Neuronal stem cell (in vitro differentiated cells): ENCODE measurements at regions not wholly inside any gene's neighbourhood (a gene's known extent, or its start where the extent isn't known, plus 50 kb on each side); places are given as distances from the start of the nearest gene placed in this dataset.

ENCODE experiments used
- DNase-seq: peaks from one replicate; pipeline ENCODE4 v3.0.0-alpha.2; 2013; ENCODE audit warnings: low spot score
- H2AFZ ChIP-seq: one replicate; pipeline ENCODE4 v1.6.1; 2013; ENCODE audit warnings: mild to moderate bottlenecking, low read length, inconsistent platforms
- H2AK5ac ChIP-seq: 2 replicates; pipeline ENCODE4 v1.6.1; 2013; ENCODE audit warnings: low read depth, mild to moderate bottlenecking, inconsistent platforms, low read length, moderate library complexity, mixed read lengths
- H2BK120ac ChIP-seq: 2 replicates; pipeline ENCODE4 v1.6.1; 2013; ENCODE audit warnings: low read depth, mild to moderate bottlenecking, inconsistent platforms, low read length, moderate library complexity, mixed read lengths
- H2BK12ac ChIP-seq: one replicate; pipeline ENCODE4 v1.6.1; 2013; ENCODE audit warnings: low read length, inconsistent platforms
- H2BK15ac ChIP-seq: 2 replicates; pipeline ENCODE4 v1.6.1; 2013; ENCODE audit warnings: mild to moderate bottlenecking, low read length, inconsistent platforms, mixed read lengths
- H2BK5ac ChIP-seq: one replicate; pipeline ENCODE4 v1.6.1; 2013; ENCODE audit warnings: inconsistent platforms, mild to moderate bottlenecking, low read length, moderate library complexity
- H3K14ac ChIP-seq: one replicate; pipeline ENCODE4 v1.6.1; 2013; ENCODE audit warnings: low read length, inconsistent platforms
- H3K18ac ChIP-seq: 2 replicates; pipeline ENCODE4 v1.6.1; 2013; ENCODE audit warnings: low read length, inconsistent platforms
- H3K23ac ChIP-seq: 2 replicates; pipeline ENCODE4 v1.6.1; 2013; ENCODE audit warnings: low read depth, mild to moderate bottlenecking, mixed read lengths, low read length, inconsistent platforms; ENCODE audit not compliant: poor library complexity
- H3K27ac ChIP-seq: replicated peaks from 3 replicates; pipeline ENCODE4 v1.5.1; 2013; ENCODE audit warnings: low read length, inconsistent platforms
- H3K27me3 ChIP-seq, 3 experiments: 2 replicates each; pipeline ENCODE4 v1.6.1; 2013; ENCODE audit warnings: low read length in 3 of 3, mild to moderate bottlenecking in 2 of 3, inconsistent platforms in 1 of 3, low read depth in 1 of 3, mixed read lengths in 1 of 3, moderate library complexity in 1 of 3; ENCODE audit not compliant: control insufficient read depth in 3 of 3, insufficient read depth in 3 of 3
- H3K36me3 ChIP-seq, 2 donors: replicated peaks in 1 of 2; 2 replicates each; pipeline ENCODE4 v1.6.1; 2013; ENCODE audit warnings: low read length in 2 of 2; ENCODE audit not compliant: control insufficient read depth in 2 of 2, insufficient read depth in 2 of 2
- H3K4ac ChIP-seq: 2 replicates; pipeline ENCODE4 v1.6.1; 2013; ENCODE audit warnings: inconsistent platforms, mild to moderate bottlenecking, low read length, moderate library complexity
- H3K4me1 ChIP-seq, 2 donors: 1 replicate in 1 of 2; 2 replicates in 1 of 2; pipeline ENCODE4 v1.6.1; 2013; ENCODE audit warnings: low read length in 2 of 2, low read depth in 1 of 2; ENCODE audit not compliant: control insufficient read depth in 2 of 2, insufficient read depth in 1 of 2
- H3K4me2 ChIP-seq: one replicate; pipeline ENCODE4 v1.6.1; 2013; ENCODE audit warnings: mild to moderate bottlenecking, low read length, inconsistent platforms; ENCODE audit not compliant: insufficient read depth, poor library complexity, severe bottlenecking
- H3K4me3 ChIP-seq, 2 donors: 2 replicates each; pipeline ENCODE4 v1.5.1; 2013; ENCODE audit warnings: low read length in 2 of 2, mild to moderate bottlenecking in 2 of 2, inconsistent platforms in 1 of 2, moderate library complexity in 1 of 2
- H3K79me1 ChIP-seq: one replicate; pipeline ENCODE4 v1.6.1; 2013; ENCODE audit warnings: low read depth, mild to moderate bottlenecking, inconsistent platforms, low read length, moderate library complexity
- H3K9ac ChIP-seq: one replicate; pipeline ENCODE4 v1.6.1; 2013; ENCODE audit warnings: mild to moderate bottlenecking, low read depth, low read length, inconsistent platforms; ENCODE audit not compliant: poor library complexity
- H3K9me3 ChIP-seq, 2 donors: replicated peaks in 1 of 2; 2 replicates each; pipeline versions ENCODE3 to v1.6.1; 2013; ENCODE audit warnings: low read length in 2 of 2, mild to moderate bottlenecking in 2 of 2, inconsistent platforms in 1 of 2, low read depth in 1 of 2, mixed read lengths in 1 of 2, moderate library complexity in 1 of 2; ENCODE audit not compliant: control insufficient read depth in 2 of 2, insufficient read depth in 1 of 2
- H4K8ac ChIP-seq: one replicate; pipeline ENCODE4 v1.6.1; 2013; ENCODE audit warnings: low read depth, mild to moderate bottlenecking, inconsistent platforms, low read length, moderate library complexity
- H4K91ac ChIP-seq: one replicate; pipeline ENCODE4 v1.6.1; 2013; ENCODE audit warnings: low read length, low read depth, mild to moderate bottlenecking, inconsistent platforms; ENCODE audit not compliant: poor library complexity
- WGBS, 2 donors: extraction: QIAGEN DNeasy Blood & Tissue Kit; methylation state at CpG; one replicate each; pipeline ENCODE4 v1.1.7; 2013; ENCODE audit warnings: missing lambda C conversion rate in 2 of 2, mixed read lengths in 1 of 2; ENCODE audit not compliant: insufficient read length in 2 of 2, insufficient replicate concordance in 1 of 2; ENCODE audit errors: extremely low coverage in 2 of 2; 5-methylcytosine and 5-hydroxymethylcytosine counted together

DNA sequence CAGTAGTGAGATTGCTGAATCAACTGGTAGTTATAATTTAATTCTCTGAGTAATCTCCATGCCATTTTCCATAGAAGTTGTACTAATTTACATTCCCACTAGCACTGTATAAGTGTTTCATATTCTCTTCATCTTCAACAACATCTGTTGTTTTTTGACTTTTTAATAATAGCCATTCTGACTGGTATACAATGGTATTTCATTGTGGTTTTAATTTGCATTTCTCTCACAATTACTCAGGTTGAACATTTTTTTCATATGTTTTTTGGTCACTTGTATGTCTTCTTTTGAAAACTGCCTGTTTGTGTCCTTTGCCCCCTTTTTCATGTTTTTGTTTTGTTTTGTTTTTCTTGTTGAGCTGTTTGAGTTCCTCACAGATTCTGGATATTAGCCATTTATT lies 880.2 kb downstream of the RAPGEF2 start:
- H2AFZ ChIP-seq = no peak overlapping the region
- H3K18ac ChIP-seq = no peak overlapping the region
- no peaks in the 10 kb centered on the region for H3K27me3 ChIP-seq
- no peak overlapping the region for H3K4ac ChIP-seq
- no peak overlapping the region for H3K23ac ChIP-seq
- no peak overlapping the region for H2AK5ac ChIP-seq
- no peak overlapping the region for H2BK12ac ChIP-seq
- H3K9me3 ChIP-seq = peaks cover 0 to 2% of the 10 kb centered on the region in 2 donors
- H3K9ac ChIP-seq = no peak overlapping the region
- H4K91ac ChIP-seq = no peak overlapping the region
- no peak overlapping the region for H2BK5ac ChIP-seq
- no peaks in the 10 kb centered on the region for H3K4me1 ChIP-seq
- no peak overlapping the region for H3K27ac ChIP-seq
- H3K14ac ChIP-seq = no peak overlapping the region
- H2BK15ac ChIP-seq = no peak overlapping the region
- DNase-seq = no peak
- H4K8ac ChIP-seq = no peak overlapping the region
- no peaks in the 10 kb centered on the region for H3K79me1 ChIP-seq
- H3K4me2 ChIP-seq = no peak overlapping the region
- no peak overlapping the region for H2BK120ac ChIP-seq
- H3K36me3 ChIP-seq = no peaks in the 10 kb centered on the region
- no peak overlapping the region for H3K4me3 ChIP-seq

DNA sequence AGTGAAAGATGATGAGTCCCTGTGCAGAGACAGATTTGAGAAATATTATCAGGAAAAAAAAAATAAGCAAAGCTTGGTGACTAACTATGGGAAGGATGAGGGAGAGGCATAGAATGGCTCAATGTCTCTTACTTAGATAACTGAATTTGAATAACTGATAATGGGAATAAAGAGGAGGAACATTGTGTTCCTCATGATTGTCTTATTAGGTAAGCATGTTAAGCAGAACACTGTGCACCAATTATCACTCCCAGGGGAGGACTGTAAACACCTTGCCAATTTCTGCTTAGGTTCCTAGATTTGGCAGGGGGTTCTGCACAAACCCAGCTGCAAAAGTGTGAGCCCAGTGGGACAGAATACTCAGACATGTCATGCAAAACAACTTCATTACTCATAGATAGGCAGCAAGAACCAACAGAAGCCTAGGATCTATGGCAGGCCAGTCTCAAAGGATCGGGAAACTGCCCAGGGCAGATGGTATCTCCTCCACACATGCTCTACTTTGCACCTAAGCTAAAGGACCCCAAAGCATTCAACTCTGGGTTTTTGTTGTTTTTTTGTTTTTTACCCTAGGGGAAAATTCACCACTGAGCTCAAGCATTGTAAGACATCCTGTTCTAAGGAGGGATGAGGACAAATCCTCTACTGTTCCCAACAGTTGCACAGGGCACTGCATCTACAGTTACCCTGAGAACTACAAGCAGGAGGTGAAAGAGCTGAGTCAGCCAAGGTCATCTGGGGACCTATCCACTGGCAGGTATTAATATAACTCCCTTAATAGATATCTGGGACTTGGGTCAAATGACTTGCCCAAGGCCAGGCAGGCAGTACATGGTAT lies 907.0 kb downstream of the RAPGEF2 start:
- H3K27me3 ChIP-seq = no peaks in the 10 kb centered on the region
- no CpG with 5 or more reads among the region's 1 CpG for WGBS, 2 donors
- H2BK12ac ChIP-seq = no peak overlapping the region
- no peak for DNase-seq
- H3K79me1 ChIP-seq = no peaks in the 10 kb centered on the region
- no peak overlapping the region for H2AFZ ChIP-seq
- no peak overlapping the region for H3K14ac ChIP-seq
- no peak overlapping the region for H2BK15ac ChIP-seq
- no peaks in the 10 kb centered on the region for H3K4me1 ChIP-seq
- no peak overlapping the region for H2BK5ac ChIP-seq
- H3K9ac ChIP-seq = no peak overlapping the region
- H2BK120ac ChIP-seq = no peak overlapping the region
- no peak overlapping the region for H3K18ac ChIP-seq
- no peaks in the 10 kb centered on the region for H3K36me3 ChIP-seq
- no peak overlapping the region for H2AK5ac ChIP-seq
- H3K4ac ChIP-seq = no peak overlapping the region
- H3K27ac ChIP-seq = no peak overlapping the region
- no peaks in the 10 kb centered on the region for H3K9me3 ChIP-seq
- no peak overlapping the region for H3K23ac ChIP-seq
- H3K4me3 ChIP-seq = no peak overlapping the region
- H4K91ac ChIP-seq = no peak overlapping the region
- no peak overlapping the region for H4K8ac ChIP-seq
- H3K4me2 ChIP-seq = no peak overlapping the region

DNA sequence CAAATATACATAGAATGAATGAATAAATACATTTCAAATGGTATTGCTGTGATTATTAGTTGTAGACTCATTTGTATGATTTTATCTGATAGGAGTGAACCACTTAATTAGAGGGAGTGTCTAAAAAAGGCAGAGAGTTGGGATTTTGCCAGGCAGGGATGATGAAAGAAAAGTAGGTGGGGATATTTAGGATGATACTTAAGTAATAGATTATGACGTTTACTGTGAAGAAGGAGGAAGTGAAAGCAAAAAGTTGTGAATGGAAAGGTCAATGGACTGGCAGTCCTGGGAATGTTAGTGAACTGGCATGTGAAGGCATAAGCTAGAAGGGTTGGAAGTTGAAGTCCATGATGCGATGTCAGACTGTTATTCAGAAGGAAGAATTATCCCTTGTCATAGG lies 917.1 kb downstream of the RAPGEF2 start:
- DNase-seq = no peak
- Histone ChIP-seq H4K8ac (no peak overlapping the region), H3K27ac (no peak overlapping the region), H3K36me3 (no peaks in the 10 kb centered on the region), H3K9me3 (no peaks in the 10 kb centered on the region), H2AFZ (no peak overlapping the region), H2BK15ac (no peak overlapping the region), H2AK5ac (no peak overlapping the region), H4K91ac (no peak overlapping the region), H3K4me3 (no peak overlapping the region), H3K9ac (no peak overlapping the region), H3K18ac (no peak overlapping the region), H3K14ac (no peak overlapping the region), H3K4me2 (no peak overlapping the region), H3K27me3 (no peaks in the 10 kb centered on the region), H3K23ac (no peak overlapping the region), H2BK120ac (no peak overlapping the region), H3K79me1 (no peaks in the 10 kb centered on the region), H3K4ac (no peak overlapping the region), H3K4me1 (peaks cover 0 to 1% of the 10 kb centered on the region in 2 donors), H2BK12ac (no peak overlapping the region), H2BK5ac (no peak overlapping the region)
- WGBS, 2 donors = 100% methylated on average over 1 of the region's 2 CpGs

DNA sequence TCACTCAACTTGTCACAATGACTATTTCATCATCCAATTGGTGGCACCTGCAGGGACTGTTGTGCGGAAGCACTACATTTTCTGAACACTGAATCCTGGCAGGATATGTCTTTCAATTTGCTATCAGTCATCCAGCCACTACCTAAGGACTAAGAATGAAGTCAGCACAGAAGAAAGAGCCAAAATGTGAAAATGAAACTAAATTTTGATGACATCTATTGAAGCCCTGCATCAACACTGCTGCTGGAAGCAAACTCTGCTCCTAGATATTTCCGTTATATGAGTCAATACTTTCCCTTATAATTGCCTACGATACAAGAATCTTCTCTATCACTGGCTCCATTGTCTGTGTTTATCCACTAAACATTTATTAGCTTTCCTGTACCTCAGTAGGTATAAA lies 917.9 kb downstream of the RAPGEF2 start:
- H3K27ac ChIP-seq = no peak overlapping the region
- H3K9ac ChIP-seq = no peak overlapping the region
- H3K18ac ChIP-seq = no peak overlapping the region
- no peak overlapping the region for H3K14ac ChIP-seq
- WGBS, 2 donors = no CpG with 5 or more reads among the region's 3 CpGs
- H2AK5ac ChIP-seq = no peak overlapping the region
- no peak overlapping the region for H2AFZ ChIP-seq
- no peak overlapping the region for H4K8ac ChIP-seq
- no peak overlapping the region for H3K4me2 ChIP-seq
- no peak for DNase-seq
- no peak overlapping the region for H4K91ac ChIP-seq
- no peaks in the 10 kb centered on the region for H3K27me3 ChIP-seq
- H3K9me3 ChIP-seq = no peaks in the 10 kb centered on the region
- no peak overlapping the region for H3K4ac ChIP-seq
- no peak overlapping the region for H2BK12ac ChIP-seq
- H3K4me1 ChIP-seq = no peaks in the 10 kb centered on the region
- H3K79me1 ChIP-seq = no peaks in the 10 kb centered on the region
- no peak overlapping the region for H2BK120ac ChIP-seq
- H3K4me3 ChIP-seq = no peak overlapping the region
- no peak overlapping the region for H3K23ac ChIP-seq
- H3K36me3 ChIP-seq = no peaks in the 10 kb centered on the region
- no peak overlapping the region for H2BK5ac ChIP-seq
- no peak overlapping the region for H2BK15ac ChIP-seq
